GM23338 (cell line): ENCODE measurements at regions not wholly inside any gene's neighbourhood (a gene's known extent, or its start where the extent isn't known, plus 50 kb on each side); places are given as distances from the start of the nearest gene placed in this dataset.
A peak's percentile ranks its signal among the peaks of the same experiment; 100 is the strongest.

ENCODE experiments used
- ATAC-seq: fragments of 200-7000 bp; cut with Tn5 transposase; 3 replicates; pipeline ENCODE4 v1.9.1; 2020
- DNase-seq: peaks from one replicate; pipeline ENCODE4 v3.0.0-alpha.2; 2015; ENCODE audit warnings: low spot score
- H2AFZ ChIP-seq: fragments of 200-600 bp; sonication (generic); 2 replicates; pipeline ENCODE4 v1.8.0; 2016; ENCODE audit warnings: antibody characterized with exemption, mild to moderate bottlenecking, moderate library complexity
- H3F3A ChIP-seq: fragments of 200-600 bp; sonication (generic); replicated peaks from 2 replicates; pipeline ENCODE4 v1.8.0; 2017; ENCODE audit warnings: antibody characterized with exemption, mixed run types, low read depth
- H3K27ac ChIP-seq: fragments of 200-600 bp; sonication (generic); 2 replicates; pipeline ENCODE4 v1.6.1; 2016; ENCODE audit warnings: low read depth
- H3K27me3 ChIP-seq: fragments of 200-600 bp; sonication (generic); 2 replicates; pipeline ENCODE4 v1.8.0; 2016; ENCODE audit warnings: mild to moderate bottlenecking, mixed run types, moderate library complexity; ENCODE audit not compliant: insufficient read depth
- H3K36me3 ChIP-seq: fragments of 200-600 bp; sonication (generic); 2 replicates; pipeline ENCODE4 v1.8.0; 2016; ENCODE audit warnings: mild to moderate bottlenecking; ENCODE audit not compliant: insufficient read depth
- H3K4me1 ChIP-seq: fragments of 200-600 bp; sonication (generic); 2 replicates; pipeline ENCODE4 v1.8.0; 2016; ENCODE audit warnings: mild to moderate bottlenecking, moderate library complexity; ENCODE audit not compliant: insufficient read depth
- H3K4me2 ChIP-seq: fragments of 200-600 bp; sonication (generic); 2 replicates; pipeline ENCODE4 v1.7.1; 2017; ENCODE audit warnings: mixed run types
- H3K4me3 ChIP-seq: fragments of 200-600 bp; sonication (generic); 2 replicates; pipeline ENCODE4 v1.6.1; 2016; ENCODE audit warnings: mixed run types
- H3K79me2 ChIP-seq: fragments of 200-600 bp; sonication (generic); replicated peaks from 2 replicates; pipeline ENCODE4 v1.8.0; 2017; ENCODE audit warnings: mild to moderate bottlenecking; ENCODE audit not compliant: insufficient read depth
- H3K9me2 ChIP-seq: fragments of 200-600 bp; sonication (generic); 2 replicates; pipeline ENCODE4 v1.8.0; 2017; ENCODE audit not compliant: insufficient read depth
- H4K20me1 ChIP-seq: fragments of 200-600 bp; sonication (generic); replicated peaks from 2 replicates; pipeline ENCODE4 v1.8.0; 2017; ENCODE audit warnings: mild to moderate bottlenecking; ENCODE audit not compliant: insufficient read depth
- H3K27ac Mint-ChIP-seq: 2 replicates; pipeline ENCODE4 v1.8.0; 2020; ENCODE audit warnings: inconsistent platforms, mild to moderate bottlenecking, moderate library complexity, mixed read lengths
- H3K27me3 Mint-ChIP-seq: 3 replicates; pipeline ENCODE4 v1.8.0; 2022; ENCODE audit warnings: low read depth, mild to moderate bottlenecking, moderate library complexity, mixed read lengths, inconsistent platforms; ENCODE audit not compliant: insufficient read depth, poor library complexity
- H3K36me3 Mint-ChIP-seq: 3 replicates; pipeline ENCODE4 v1.8.0; 2021; ENCODE audit warnings: low read depth, mild to moderate bottlenecking, inconsistent platforms, moderate library complexity, mixed read lengths
- H3K4me1 Mint-ChIP-seq: 3 replicates; pipeline ENCODE4 v1.8.0; 2020; ENCODE audit warnings: mild to moderate bottlenecking, inconsistent platforms, mixed read lengths
- H3K4me3 Mint-ChIP-seq: 3 replicates; pipeline ENCODE4 v1.8.0; 2021; ENCODE audit warnings: moderate library complexity, mild to moderate bottlenecking, inconsistent platforms, mixed read lengths
- H3K9me3 Mint-ChIP-seq: 3 replicates; pipeline ENCODE4 v1.8.0; 2020; ENCODE audit warnings: moderate library complexity, mild to moderate bottlenecking, inconsistent platforms, mixed read lengths
- CREB1 ChIP-seq: fragments of 250-450 bp; sonication (Bioruptor Pico); IDR thresholded peaks from 2 replicates; pipeline ENCODE4 v1.5.0; 2020; ENCODE audit warnings: low read depth, mild to moderate bottlenecking, moderate library complexity
- ETS1 ChIP-seq: IDR thresholded peaks from 2 replicates; pipeline ENCODE4 v1.6.1; 2016; ENCODE audit warnings: antibody characterized with exemption
- EZH2 ChIP-seq: fragments of 200-600 bp; sonication (generic); IDR thresholded peaks from one replicate; pipeline ENCODE4 v1.8.0; 2017; ENCODE audit warnings: antibody characterized with exemption, mild to moderate bottlenecking, low read depth; ENCODE audit not compliant: unreplicated experiment
- EZH2phosphoT487 ChIP-seq: fragments of 200-600 bp; sonication (generic); IDR thresholded peaks from one replicate; pipeline ENCODE4 v1.8.1; 2018; ENCODE audit warnings: antibody characterized with exemption; ENCODE audit not compliant: unreplicated experiment
- JUNB ChIP-seq: IDR thresholded peaks from one replicate; pipeline ENCODE4 v1.6.1; 2016; ENCODE audit warnings: antibody characterized with exemption; ENCODE audit not compliant: unreplicated experiment
- STAT1 ChIP-seq: IDR thresholded peaks from one replicate; pipeline ENCODE4 v1.6.1; 2016; ENCODE audit warnings: antibody characterized with exemption; ENCODE audit not compliant: unreplicated experiment
- ZNF114 ChIP-seq: fragments of 250-450 bp; sonication (Bioruptor Pico); IDR thresholded peaks from 2 replicates; pipeline ENCODE4 v1.5.0; 2020; ENCODE audit warnings: mild to moderate bottlenecking, moderate library complexity
- ZNF331 ChIP-seq: fragments of 250-450 bp; sonication (Bioruptor Pico); IDR thresholded peaks from 2 replicates; pipeline ENCODE4 v1.5.0; 2020; ENCODE audit warnings: low read depth, mild to moderate bottlenecking, moderate library complexity
- TF ChIP-seq, protein P1 (sequence below): IDR thresholded peaks from one replicate; pipeline ENCODE4 v1.6.1; 2018; ENCODE audit warnings: antibody characterized with exemption; ENCODE audit not compliant: unreplicated experiment
- TF ChIP-seq, protein P2 (sequence below), 2 experiments: fragments of 200-600 bp in 1 of 2; sonication (generic) in 1 of 2; conservative IDR thresholded peaks; 2 replicates each; pipeline versions ENCODE4 v1.5.1 to v1.6.1; 2016 to 2017; ENCODE audit warnings: antibody characterized with exemption in 2 of 2, low read depth in 2 of 2, mild to moderate bottlenecking in 2 of 2, moderate library complexity in 1 of 2

DNA sequence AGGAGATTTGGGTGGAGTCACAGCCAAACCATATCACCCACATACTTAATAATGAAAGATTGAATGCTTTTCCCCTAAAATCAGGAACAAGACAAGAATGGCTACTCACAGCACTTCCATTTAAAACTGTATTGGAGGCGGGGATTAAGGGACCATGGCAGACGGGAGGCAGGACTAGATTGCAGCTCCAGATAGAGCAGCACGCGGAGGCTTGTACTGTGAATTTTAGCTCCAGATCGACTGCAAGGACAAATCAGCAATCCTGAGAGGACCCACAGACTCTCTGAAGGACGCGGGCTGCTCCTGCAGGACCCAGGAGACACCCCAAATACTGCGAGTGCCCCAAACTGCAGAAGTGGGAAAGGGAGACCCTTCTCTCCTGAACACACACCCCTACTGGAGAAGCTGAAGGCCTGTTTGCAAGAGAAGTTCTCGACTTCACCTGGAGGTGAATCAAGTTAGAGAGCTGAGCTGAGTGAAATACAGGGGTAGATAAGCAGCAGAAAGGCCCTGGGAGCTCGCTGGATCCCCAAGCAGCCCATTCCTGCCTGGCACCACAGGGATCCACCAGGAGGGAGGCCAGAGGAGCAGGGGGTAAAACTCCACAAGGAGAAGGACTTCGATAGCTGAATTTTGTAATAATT is 207.4 kb upstream of the INTU start:
- Histone ChIP-seq H4K20me1 (no peaks in the 10 kb centered on the region), H3K27ac (no peak overlapping the region), H3K4me3 (no peak overlapping the region), H3F3A (no peaks in the 10 kb centered on the region), H3K4me2 (no peak overlapping the region), H3K36me3 (no peaks in the 10 kb centered on the region), H3K4me1 (no peaks in the 10 kb centered on the region), H3K79me2 (no peaks in the 10 kb centered on the region), H2AFZ (peak overlapping the region; percentile 83), H3K9me2 (peaks cover 11% of the 10 kb centered on the region; the same call in 1 of the 2 replicates), H3K27me3 (no peaks in the 10 kb centered on the region)
- Mint-ChIP-seq H3K36me3 (no peaks in the 10 kb centered on the region; the same call in 2 of the 3 replicates), H3K4me3 (no peak overlapping the region), H3K27ac (0 out of 2 replicates have a peak overlapping the region, but pooled peaks have one; percentile 33), H3K27me3 (peaks cover 2% of the 10 kb centered on the region), H3K9me3 (no peaks in the 10 kb centered on the region; the same call in 2 of the 3 replicates), H3K4me1 (peaks cover 7% of the 10 kb centered on the region)
- ATAC-seq (no peak), DNase-seq (no peak)
- TF ChIP-seq, protein P1, sequence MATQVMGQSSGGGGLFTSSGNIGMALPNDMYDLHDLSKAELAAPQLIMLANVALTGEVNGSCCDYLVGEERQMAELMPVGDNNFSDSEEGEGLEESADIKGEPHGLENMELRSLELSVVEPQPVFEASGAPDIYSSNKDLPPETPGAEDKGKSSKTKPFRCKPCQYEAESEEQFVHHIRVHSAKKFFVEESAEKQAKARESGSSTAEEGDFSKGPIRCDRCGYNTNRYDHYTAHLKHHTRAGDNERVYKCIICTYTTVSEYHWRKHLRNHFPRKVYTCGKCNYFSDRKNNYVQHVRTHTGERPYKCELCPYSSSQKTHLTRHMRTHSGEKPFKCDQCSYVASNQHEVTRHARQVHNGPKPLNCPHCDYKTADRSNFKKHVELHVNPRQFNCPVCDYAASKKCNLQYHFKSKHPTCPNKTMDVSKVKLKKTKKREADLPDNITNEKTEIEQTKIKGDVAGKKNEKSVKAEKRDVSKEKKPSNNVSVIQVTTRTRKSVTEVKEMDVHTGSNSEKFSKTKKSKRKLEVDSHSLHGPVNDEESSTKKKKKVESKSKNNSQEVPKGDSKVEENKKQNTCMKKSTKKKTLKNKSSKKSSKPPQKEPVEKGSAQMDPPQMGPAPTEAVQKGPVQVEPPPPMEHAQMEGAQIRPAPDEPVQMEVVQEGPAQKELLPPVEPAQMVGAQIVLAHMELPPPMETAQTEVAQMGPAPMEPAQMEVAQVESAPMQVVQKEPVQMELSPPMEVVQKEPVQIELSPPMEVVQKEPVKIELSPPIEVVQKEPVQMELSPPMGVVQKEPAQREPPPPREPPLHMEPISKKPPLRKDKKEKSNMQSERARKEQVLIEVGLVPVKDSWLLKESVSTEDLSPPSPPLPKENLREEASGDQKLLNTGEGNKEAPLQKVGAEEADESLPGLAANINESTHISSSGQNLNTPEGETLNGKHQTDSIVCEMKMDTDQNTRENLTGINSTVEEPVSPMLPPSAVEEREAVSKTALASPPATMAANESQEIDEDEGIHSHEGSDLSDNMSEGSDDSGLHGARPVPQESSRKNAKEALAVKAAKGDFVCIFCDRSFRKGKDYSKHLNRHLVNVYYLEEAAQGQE: no peak
- TF ChIP-seq STAT1 (no peak), EZH2phosphoT487 (no peak), CREB1 (no peak), ETS1 (no peak), EZH2 (no peak)
- TF ChIP-seq, protein P2, sequence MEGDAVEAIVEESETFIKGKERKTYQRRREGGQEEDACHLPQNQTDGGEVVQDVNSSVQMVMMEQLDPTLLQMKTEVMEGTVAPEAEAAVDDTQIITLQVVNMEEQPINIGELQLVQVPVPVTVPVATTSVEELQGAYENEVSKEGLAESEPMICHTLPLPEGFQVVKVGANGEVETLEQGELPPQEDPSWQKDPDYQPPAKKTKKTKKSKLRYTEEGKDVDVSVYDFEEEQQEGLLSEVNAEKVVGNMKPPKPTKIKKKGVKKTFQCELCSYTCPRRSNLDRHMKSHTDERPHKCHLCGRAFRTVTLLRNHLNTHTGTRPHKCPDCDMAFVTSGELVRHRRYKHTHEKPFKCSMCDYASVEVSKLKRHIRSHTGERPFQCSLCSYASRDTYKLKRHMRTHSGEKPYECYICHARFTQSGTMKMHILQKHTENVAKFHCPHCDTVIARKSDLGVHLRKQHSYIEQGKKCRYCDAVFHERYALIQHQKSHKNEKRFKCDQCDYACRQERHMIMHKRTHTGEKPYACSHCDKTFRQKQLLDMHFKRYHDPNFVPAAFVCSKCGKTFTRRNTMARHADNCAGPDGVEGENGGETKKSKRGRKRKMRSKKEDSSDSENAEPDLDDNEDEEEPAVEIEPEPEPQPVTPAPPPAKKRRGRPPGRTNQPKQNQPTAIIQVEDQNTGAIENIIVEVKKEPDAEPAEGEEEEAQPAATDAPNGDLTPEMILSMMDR (conservative IDR thresholded peaks at IDR 0.05; ENCODE audit: low read depth in 2 of 2): no peak

GRCh38 chr4:127425851-127426250 is 206.9 kb upstream of the INTU start:
- H3K27me3 Mint-ChIP-seq: peaks cover 2% of the 10 kb centered on the region
- no peaks in the 10 kb centered on the region for H3K36me3 ChIP-seq
- peak overlapping the region; percentile 33; the same call in 1 of the 2 replicates for H3K27ac Mint-ChIP-seq
- ATAC-seq (no peak), DNase-seq (no peak)
- H3K4me1 ChIP-seq: no peaks in the 10 kb centered on the region
- H3K4me3 ChIP-seq: no peak overlapping the region
- H3K9me3 Mint-ChIP-seq: no peaks in the 10 kb centered on the region; the same call in 2 of the 3 replicates
- H3K9me2 ChIP-seq: peaks cover 6% of the 10 kb centered on the region; the same call in 1 of the 2 replicates
- H3K4me3 Mint-ChIP-seq: no peak overlapping the region
- H3F3A ChIP-seq: no peaks in the 10 kb centered on the region
- H3K36me3 Mint-ChIP-seq: no peaks in the 10 kb centered on the region; the same call in 2 of the 3 replicates
- no peaks in the 10 kb centered on the region for H4K20me1 ChIP-seq
- no peaks in the 10 kb centered on the region for H3K79me2 ChIP-seq
- H3K4me2 ChIP-seq: no peak overlapping the region
- H2AFZ ChIP-seq: peak overlapping the region; percentile 83
- H3K4me1 Mint-ChIP-seq: peaks cover 7% of the 10 kb centered on the region
- H3K27me3 ChIP-seq: no peaks in the 10 kb centered on the region
- H3K27ac ChIP-seq: no peak overlapping the region
- TF ChIP-seq ETS1 (no peak), ZNF114 (CRISPR knock-in tag) (no peak), STAT1 (no peak), JUNB (no peak), ZNF331 (CRISPR knock-in tag) (no peak), EZH2 (no peak), CREB1 (no peak)
- TF ChIP-seq, protein P1: no peak
